GM21529 (cell line): ENCODE measurements at regions not wholly inside any gene's neighbourhood (a gene's known extent, or its start where the extent isn't known, plus 50 kb on each side); places are given as distances from the start of the nearest gene placed in this dataset.

Source experiments
- ATAC-seq: cut with Tn5 transposase; IDR thresholded peaks from one replicate; pipeline ENCODE4 v1.9.1; 2021; ENCODE audit not compliant: unreplicated experiment

- no peak for ATAC-seq
Measured at GRCh38 chr3:76869726-76870384, 170.0 kb upstream of the ROBO2 start.

DNA sequence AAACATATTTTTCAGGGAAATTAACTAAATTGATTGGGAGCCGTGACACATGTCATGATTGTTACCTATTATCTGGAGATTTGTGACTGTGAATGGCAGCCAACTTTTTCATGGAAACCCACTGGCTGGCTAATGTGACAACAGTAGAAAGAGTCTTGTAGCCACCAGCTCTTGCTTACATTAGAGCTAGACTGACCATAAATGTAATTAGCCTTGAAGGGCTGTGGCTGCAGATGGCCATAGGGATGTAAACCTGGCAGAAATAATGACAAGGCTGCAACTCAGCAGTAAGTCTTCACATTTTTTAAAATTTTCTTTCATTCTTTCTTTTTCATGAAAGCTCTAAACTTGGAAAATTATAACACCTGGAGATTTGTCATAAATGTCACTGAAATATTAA lies 168.2 kb upstream of the ROBO2 start:
- ATAC-seq = no peak

DNA sequence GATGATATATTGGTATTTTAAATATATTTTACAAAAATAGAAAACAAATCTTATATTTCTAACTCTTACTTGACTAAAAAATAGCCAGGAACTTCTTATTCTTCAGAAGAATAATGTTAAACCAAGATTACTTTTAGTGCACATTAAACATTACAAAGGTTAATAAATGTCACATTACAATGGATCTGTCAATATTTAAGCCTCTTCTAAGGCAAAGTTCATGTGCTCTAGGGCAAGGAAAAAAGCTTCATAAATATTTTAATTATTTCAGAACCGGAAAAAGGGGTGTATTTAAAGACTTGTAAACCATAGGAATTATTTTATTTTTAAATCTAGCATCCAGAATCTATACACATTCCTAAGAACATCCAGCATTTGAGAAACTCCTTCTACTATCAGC lies 166.9 kb upstream of the ROBO2 start:
- no peak for ATAC-seq

- no peak for ATAC-seq
Measured at GRCh38 chr3:76873532-76874242, 166.2 kb upstream of the ROBO2 start.

DNA sequence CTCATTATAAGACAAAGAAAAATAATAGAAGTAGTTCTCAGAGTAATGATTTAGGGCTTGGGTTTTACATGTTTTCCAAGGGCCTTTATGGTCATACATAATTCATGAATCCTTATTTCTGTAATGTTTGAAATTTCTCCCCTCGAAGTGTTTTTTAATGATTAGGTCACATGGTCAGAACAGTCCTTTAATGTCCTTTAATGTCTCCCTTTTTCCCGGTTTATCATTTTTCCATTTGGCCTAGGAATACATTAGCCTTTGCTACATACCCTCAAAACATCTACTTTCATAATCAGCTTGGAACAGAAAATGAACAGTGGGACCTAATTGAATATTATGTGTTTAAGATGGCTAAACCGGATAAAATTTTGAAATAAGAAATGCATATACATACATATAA lies 159.9 kb upstream of the ROBO2 start:
- ATAC-seq = no peak

DNA sequence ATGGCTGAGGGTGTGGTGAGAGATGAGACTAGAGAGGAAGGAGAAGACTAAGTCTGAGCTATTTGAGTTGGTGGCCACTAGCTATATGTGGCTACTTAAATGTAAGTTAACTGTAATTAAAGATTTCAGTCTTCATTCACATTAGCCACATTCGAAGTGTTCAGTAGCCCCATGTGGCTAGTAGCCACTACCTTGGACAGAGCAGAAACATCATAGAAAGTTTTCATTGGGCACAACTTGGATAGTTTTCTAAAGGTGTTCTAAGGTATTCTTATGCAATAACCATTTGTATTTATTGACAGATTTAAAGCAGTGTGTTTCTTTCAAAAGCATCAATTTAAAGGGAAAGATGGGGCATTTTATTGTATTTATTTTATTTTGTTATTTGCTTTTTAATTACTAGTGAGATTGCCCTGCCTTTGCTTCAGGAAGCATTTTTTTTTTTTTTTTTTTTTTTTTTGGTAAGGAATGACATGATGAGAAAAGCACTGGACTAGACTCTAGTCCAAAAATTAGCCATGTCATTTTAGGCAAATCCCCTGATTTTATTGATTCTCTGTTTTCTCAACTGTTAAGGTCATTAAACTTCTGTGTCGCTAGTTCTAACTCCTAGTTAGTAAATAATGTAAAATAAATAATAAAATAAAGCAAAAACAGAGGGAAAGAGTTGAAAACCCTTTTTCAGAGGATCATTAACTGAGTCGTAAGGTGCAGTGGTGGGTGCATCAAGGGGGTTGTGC lies 153.0 kb upstream of the ROBO2 start:
- ATAC-seq = no peak

- no peak for ATAC-seq
Measured at GRCh38 chr3:76888856-76889255, 151.0 kb upstream of the ROBO2 start.

- no peak for ATAC-seq
Measured at GRCh38 chr3:76889911-76890310, 150.0 kb upstream of the ROBO2 start.

DNA sequence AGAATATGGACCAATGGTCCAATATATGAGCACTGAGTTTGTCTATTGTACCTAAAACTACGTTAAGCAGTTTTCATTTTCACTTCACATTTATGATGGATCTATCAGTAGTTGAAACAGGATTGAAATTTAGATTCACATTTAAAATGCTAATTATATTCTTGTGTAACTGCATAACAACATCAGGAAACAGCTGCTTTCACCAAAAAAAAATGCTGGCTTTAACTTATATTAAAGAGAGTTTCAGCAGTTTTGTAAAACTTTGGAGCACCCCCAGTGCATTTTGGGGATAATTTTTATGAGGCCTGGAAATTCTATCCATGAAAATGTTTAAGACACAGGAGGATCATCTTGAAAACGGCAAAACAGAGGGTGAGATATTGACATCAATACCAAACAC lies 142.8 kb upstream of the ROBO2 start:
- ATAC-seq = no peak

DNA sequence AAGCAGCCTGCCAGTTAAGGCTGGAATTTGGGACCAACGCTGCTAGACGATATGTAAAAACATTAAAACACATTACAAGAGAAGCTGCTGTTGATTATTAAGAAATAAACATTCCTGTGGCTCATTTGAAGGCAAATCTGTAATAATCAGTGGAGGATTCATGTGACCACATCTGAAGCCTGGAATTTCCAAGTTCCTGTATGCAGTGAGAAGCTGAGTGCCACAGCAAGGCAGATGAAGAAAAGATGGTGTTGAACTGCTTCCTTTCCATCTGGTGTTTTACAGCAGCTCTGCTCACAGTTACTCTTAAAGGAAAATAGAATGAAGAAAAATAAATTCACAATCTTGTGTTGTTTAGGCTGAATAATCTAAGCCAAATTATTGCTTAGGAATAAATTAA lies 139.3 kb upstream of the ROBO2 start:
- ATAC-seq = no peak

GRCh38 chr3:76908156-76908555 lies 131.7 kb upstream of the ROBO2 start:
- no peak for ATAC-seq

DNA sequence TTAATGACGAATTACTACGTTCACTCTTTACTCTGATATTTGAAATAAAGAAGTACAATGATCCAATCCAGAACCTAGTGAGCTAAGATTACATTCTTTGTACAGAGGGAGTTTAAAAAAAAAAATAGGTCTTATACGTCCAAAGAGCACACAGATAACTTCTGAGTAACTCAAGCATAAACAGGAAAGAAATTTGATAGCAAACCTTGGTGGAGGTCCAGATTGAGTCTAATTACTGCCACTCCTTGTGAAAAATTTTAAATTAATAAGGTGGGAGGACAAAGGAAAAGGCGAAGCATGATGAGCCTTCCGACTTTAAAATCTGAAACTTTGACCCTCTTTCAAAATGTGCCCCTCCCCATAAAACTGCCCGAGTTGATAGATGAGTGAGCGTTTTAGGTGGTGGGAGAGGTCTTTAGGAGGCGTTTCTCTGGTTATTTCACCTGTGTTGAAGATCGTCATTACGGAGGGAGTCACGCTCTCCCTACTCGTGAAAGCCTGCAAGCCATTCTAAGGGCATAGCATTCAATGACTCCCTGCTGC lies 127.0 kb upstream of the ROBO2 start:
- no peak for ATAC-seq

DNA sequence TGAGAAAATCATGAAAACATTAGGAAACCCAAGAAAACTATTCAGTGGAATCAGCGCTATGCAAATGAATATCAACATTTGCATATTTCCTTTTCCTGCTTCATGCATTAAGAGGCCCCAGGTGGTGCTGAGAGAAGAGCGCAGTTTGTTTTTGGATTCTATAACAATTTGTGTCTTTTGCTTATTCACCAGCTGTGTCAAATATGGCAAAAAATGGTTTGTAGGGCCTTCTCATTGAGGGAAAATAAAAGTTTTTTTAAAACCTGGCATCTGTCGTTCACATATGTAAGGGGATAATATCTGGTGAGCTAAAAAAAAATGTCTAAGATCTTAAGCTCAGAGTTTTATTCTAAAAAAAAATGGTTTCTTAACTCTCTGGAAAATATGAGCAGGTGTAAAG lies 122.5 kb upstream of the ROBO2 start:
- no peak for ATAC-seq

DNA sequence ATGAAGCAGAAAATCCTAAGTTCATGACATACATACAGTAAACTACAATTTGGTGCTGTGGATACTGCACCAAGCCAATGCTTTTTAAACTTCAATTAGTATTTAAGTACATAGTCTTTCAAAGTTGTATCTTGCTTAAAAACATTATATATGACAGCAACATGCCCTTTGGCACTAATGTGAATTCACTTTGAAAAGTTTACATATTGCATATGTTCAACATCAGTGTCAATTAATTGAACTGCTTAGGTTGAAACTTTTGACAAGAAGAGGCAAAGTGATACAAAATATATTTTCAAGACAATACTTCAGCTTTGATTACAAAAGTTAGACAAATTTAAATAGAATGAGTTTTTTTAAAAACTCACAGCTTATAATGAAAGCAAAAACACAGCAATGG lies 119.4 kb upstream of the ROBO2 start:
- no peak for ATAC-seq

GRCh38 chr3:76923485-76923884 lies 116.4 kb upstream of the ROBO2 start:
- ATAC-seq = no peak

DNA sequence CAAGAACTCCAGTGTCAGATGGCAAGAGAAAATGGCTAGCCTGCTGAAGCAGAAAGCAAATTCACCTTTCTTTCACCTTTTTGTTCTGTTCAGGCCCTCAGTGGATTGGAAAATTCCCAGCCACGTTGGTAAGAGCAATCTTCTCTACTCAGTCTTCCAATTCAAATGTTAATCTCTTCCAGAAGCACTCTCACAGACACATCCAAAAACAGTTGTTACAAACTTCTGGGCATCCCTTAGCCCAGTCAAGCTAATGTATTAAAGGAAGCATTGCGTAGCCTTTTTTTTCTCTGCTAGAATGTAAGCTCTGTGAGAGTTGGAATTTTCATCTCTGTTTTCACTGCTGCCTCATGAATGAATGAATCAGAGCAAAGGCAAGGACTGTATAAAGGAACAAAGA lies 109.2 kb upstream of the ROBO2 start:
- ATAC-seq = no peak

- no peak for ATAC-seq
Measured at GRCh38 chr3:76933245-76933644, 106.7 kb upstream of the ROBO2 start.

GRCh38 chr3:76938962-76939361 lies 100.9 kb upstream of the ROBO2 start:
- ATAC-seq = no peak

DNA sequence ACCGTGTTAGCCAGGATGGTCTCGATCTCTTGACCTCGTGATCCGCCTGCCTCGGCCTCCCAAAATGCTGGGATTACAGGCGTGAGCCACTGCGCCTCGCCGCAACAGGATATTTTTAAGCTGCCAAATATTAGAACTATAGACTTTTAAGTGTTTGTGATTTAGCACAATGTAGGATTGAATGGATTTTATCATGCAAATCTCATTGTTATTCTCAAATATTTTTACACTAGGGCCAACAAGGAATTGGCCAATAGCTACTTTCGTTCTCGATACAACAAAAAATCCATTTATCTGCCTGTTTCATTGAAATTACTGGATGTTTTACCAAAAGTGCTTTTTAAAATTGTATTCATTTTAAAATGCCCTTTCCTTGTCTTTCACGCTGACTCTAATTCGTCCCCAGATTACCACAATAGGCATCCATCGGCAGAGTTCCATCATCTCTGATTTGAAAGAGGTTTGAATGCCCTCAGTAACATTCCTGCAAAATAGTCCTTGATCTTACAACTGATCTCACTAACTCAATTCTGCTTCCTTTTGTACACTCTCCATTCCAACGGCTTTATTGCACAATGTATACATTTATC lies 99.6 kb upstream of the ROBO2 start:
- ATAC-seq = no peak

GRCh38 chr3:76941376-76941775 lies 98.5 kb upstream of the ROBO2 start:
- ATAC-seq = no peak

DNA sequence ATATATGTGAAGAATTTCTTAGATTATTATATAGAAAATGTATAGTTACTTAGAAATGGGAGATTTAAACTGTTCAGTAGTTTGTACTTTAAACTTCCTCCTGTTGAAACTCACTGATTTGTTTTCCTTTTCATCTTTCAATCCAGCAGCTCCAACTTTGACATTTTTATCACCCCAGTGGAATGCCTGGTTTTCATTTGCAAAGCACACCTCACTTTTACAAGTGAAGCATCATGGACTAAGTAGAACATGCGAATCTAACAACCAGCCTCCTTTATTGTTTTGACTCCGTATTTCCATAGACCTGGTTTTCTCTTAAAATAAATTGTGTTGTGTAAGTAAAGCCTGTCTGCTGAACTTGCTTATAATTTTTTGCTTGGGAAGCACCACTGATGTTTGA lies 97.8 kb upstream of the ROBO2 start:
- ATAC-seq = no peak

- ATAC-seq = no peak
Measured at GRCh38 chr3:76943058-76943457, 96.8 kb upstream of the ROBO2 start.
